K562 (cell line): ENCODE measurements at regions not wholly inside any gene's neighbourhood (a gene's known extent, or its start where the extent isn't known, plus 50 kb on each side); places are given as distances from the start of the nearest gene placed in this dataset.

ENCODE experiments used
- ATAC-seq: fragments of 200-7000 bp; cut with Tn5 transposase; 3 replicates; pipeline ENCODE4 v1.9.1; 2020; ENCODE audit warnings: moderate library complexity
- BruUV-seq: library from RNA; stranded (reverse); fragments of 400-500 nt; replicated peaks from 2 replicates; lab custom pipeline; 2021; lab: Mats Ljungman, UMichigan
- CTCF ChIA-PET: fragments of 300-600 bp; formaldehyde crosslinking; extraction: SDS; loops from one replicate; lab custom pipeline; 2021; ENCODE audit warnings: low intra/inter-chr PET ratio; lab: Yijun Ruan, JAX
- POLR2A ChIA-PET: fragments of 300-600, 350-650 bp; sonication (Branson Sonifier 250); formaldehyde crosslinking; extraction: SDS; loops from one replicate; lab custom pipeline; 2021; ENCODE audit warnings: antibody characterized with exemption, inconsistent platforms; lab: Yijun Ruan, JAX
- DNase-seq, 4 experiments: peaks; one replicate each; pipeline versions ENCODE4 v3.0.0 to v3.0.0-alpha.2; 2011 to 2018; ENCODE audit warnings: low spot score in 3 of 4, mixed read lengths in 3 of 4; ENCODE audit errors: extremely low read depth in 1 of 4
- FAIRE-seq: peaks from 2 replicates; lab custom pipeline; 2011; peaks lifted over from hg19 to GRCh38; lab: Jason Lieb, UNC
- H2AFZ ChIP-seq: 2 replicates; pipeline ENCODE4 v1.6.0; 2011; ENCODE audit warnings: low read depth, low read length, control low read depth, inconsistent platforms
- H3K27ac ChIP-seq: fragments of 200-600 bp; 3 replicates; pipeline ENCODE4 v1.8.0; 2011; ENCODE audit warnings: low read depth, mild to moderate bottlenecking, control low read depth, inconsistent platforms, low read length, moderate library complexity, mixed read lengths; ENCODE audit errors: extremely low read depth
- H3K27me3 ChIP-seq, 2 experiments: fragments of 300-600 bp in 1 of 2; 2 replicates in 1 of 2; 3 replicates in 1 of 2; pipeline versions ENCODE4 v1.6.0 to v1.8.0; 2011; ENCODE audit warnings: inconsistent platforms in 2 of 2, low read length in 2 of 2, mild to moderate bottlenecking in 1 of 2, mixed read lengths in 1 of 2, moderate library complexity in 1 of 2; ENCODE audit not compliant: control insufficient read depth in 2 of 2, insufficient read depth in 2 of 2
- H3K36me3 ChIP-seq: fragments of 300-600 bp; 3 replicates; pipeline ENCODE4 v1.8.0; 2011; ENCODE audit warnings: mild to moderate bottlenecking, low read length, inconsistent platforms; ENCODE audit not compliant: control insufficient read depth, insufficient read depth
- H3K4me1 ChIP-seq, 2 experiments: fragments of 200-600 bp in 1 of 2; replicated peaks in 1 of 2; 2 replicates in 1 of 2; 3 replicates in 1 of 2; pipeline versions ENCODE4 v1.5.1 to v1.8.0; 2011; ENCODE audit warnings: inconsistent platforms in 2 of 2, low read length in 2 of 2, mild to moderate bottlenecking in 1 of 2, mixed read lengths in 1 of 2, moderate library complexity in 1 of 2; ENCODE audit not compliant: control insufficient read depth in 2 of 2, insufficient read depth in 2 of 2
- H3K4me2 ChIP-seq: 2 replicates; pipeline ENCODE4 v1.6.1; 2011; ENCODE audit warnings: low read length, control low read depth, inconsistent platforms, mixed read lengths; ENCODE audit not compliant: insufficient read depth
- H3K4me3 ChIP-seq: fragments of 200-600 bp; sonication (generic), shearing (Covaris generic); 2 replicates; pipeline ENCODE4 v1.5.1; 2016; ENCODE audit warnings: control low read depth, inconsistent platforms
- H3K79me2 ChIP-seq: fragments of 200-600 bp; 3 replicates; pipeline ENCODE4 v1.8.0; 2011; ENCODE audit warnings: low read length, inconsistent platforms; ENCODE audit not compliant: control insufficient read depth, insufficient read depth
- H3K9ac ChIP-seq, 2 experiments: 2 replicates each; pipeline versions ENCODE4 v1.6.0 to v1.6.1; 2011; ENCODE audit warnings: low read depth in 2 of 2, low read length in 2 of 2, control low read depth in 1 of 2, inconsistent platforms in 1 of 2, mild to moderate bottlenecking in 1 of 2, mixed read lengths in 1 of 2; ENCODE audit not compliant: insufficient read depth in 1 of 2
- H3K9me1 ChIP-seq: one replicate; pipeline ENCODE4 v1.6.0; 2011; ENCODE audit warnings: inconsistent platforms, mild to moderate bottlenecking, low read length, moderate library complexity; ENCODE audit not compliant: control insufficient read depth, insufficient read depth
- H3K9me3 ChIP-seq: replicated peaks from 2 replicates; pipeline ENCODE4 v1.5.1; 2011; ENCODE audit warnings: low read depth, low read length, inconsistent platforms; ENCODE audit not compliant: control insufficient read depth, insufficient read depth
- H4K20me1 ChIP-seq: replicated peaks from 2 replicates; pipeline ENCODE4 v1.6.1; 2011; ENCODE audit warnings: low read length, inconsistent platforms, mixed read lengths; ENCODE audit not compliant: control insufficient read depth, insufficient read depth
- CBX2 ChIP-seq: fragments of 200-600 bp; sonication (generic); IDR thresholded peaks from one replicate; pipeline ENCODE4 v1.6.1; 2012; ENCODE audit warnings: mild to moderate bottlenecking, low read length, inconsistent platforms; ENCODE audit not compliant: insufficient read depth, poor library complexity, severe bottlenecking
- GTF2E2 ChIP-seq: fragments of 200-800 bp; sonication (Bioruptor generic); IDR thresholded peaks from 2 replicates; pipeline ENCODE4 v1.6.1; 2016; ENCODE audit warnings: missing genetic modification characterization, missing compliant biosample characterization
- MTA2 ChIP-seq: fragments of 450-650 bp; IDR thresholded peaks from 2 replicates; pipeline ENCODE4 v1.6.1; 2016; ENCODE audit warnings: low read depth
- NFIC ChIP-seq: fragments of 450-650 bp; IDR thresholded peaks from 2 replicates; pipeline ENCODE4 v1.6.1; 2017; ENCODE audit warnings: mild to moderate bottlenecking, inconsistent platforms
- NRF1 ChIP-seq, 2 experiments: fragments of 450-650 bp; IDR thresholded peaks in 1 of 2; conservative IDR thresholded peaks in 1 of 2; 2 replicates each; pipeline ENCODE4 v1.6.1; 2014; ENCODE audit warnings: mild to moderate bottlenecking in 2 of 2
- PTBP1 ChIP-seq: fragments of 200-400 bp; formaldehyde crosslinking; IDR thresholded peaks from 2 replicates; pipeline ENCODE4 v1.6.1; 2017; ENCODE audit warnings: low read depth, low read length
- RBM39 ChIP-seq: fragments of 200-400 bp; formaldehyde crosslinking; optimal IDR thresholded peaks from 2 replicates; pipeline ENCODE3; 2018; ENCODE audit warnings: low read depth, low read length
- SIRT6 ChIP-seq: IDR thresholded peaks from one replicate; pipeline ENCODE4 v1.6.1; 2012; ENCODE audit warnings: low read depth, mild to moderate bottlenecking, control low read depth, inconsistent platforms, low read length, moderate library complexity
- SMAD1 ChIP-seq: fragments of 150-350 bp; IDR thresholded peaks from 2 replicates; pipeline ENCODE4 v1.6.1; 2014; ENCODE audit warnings: low read length, low read depth; ENCODE audit not compliant: partially characterized antibody
- TBL1XR1 ChIP-seq, 2 experiments: IDR thresholded peaks; 2 replicates each; pipeline ENCODE4 v1.6.1; 2012; ENCODE audit warnings: improper control_type of control experiment in 2 of 2, low read length in 2 of 2, mild to moderate bottlenecking in 1 of 2
- TCF7L2 ChIP-seq: fragments of 150-350 bp; IDR thresholded peaks from 2 replicates; pipeline ENCODE4 v1.6.1; 2016; ENCODE audit warnings: low read depth, mild to moderate bottlenecking, low read length, moderate library complexity
- TCFL5 ChIP-seq: fragments of 250-450 bp; sonication (Bioruptor Pico); conservative IDR thresholded peaks from 2 replicates; pipeline ENCODE4 v1.6.1; 2021; ENCODE audit warnings: mild to moderate bottlenecking, moderate library complexity, matching md5 sums
- ZNF384 ChIP-seq: IDR thresholded peaks from 2 replicates; pipeline ENCODE4 v1.6.1; 2012; ENCODE audit warnings: low read depth, low read length, improper control_type of control experiment
- WGBS: fragments of 100-300 bp; shearing (Covaris generic); methylation state at CpG from one replicate; pipeline ENCODE4 v1.1.6; 2016; ENCODE audit warnings: low coverage, mixed read lengths; ENCODE audit not compliant: insufficient coverage; ENCODE audit errors: missing lambda C conversion rate; 5-methylcytosine and 5-hydroxymethylcytosine counted together
- in situ Hi-C: fragments of 300-500 bp; cut with MboI; formaldehyde crosslinking; loops from 4 replicates; pipeline ENCODE4 v1.15.0; 2018; ENCODE audit warnings: inconsistent platforms, mixed read lengths
- intact Hi-C: fragments of 100-400 bp; cut with micrococcal nuclease; formaldehyde crosslinking; loops from 2 replicates; pipeline ENCODE4 v1.14.2; 2022
- TF ChIP-seq, protein P1 (sequence below): fragments of 450-650 bp; formaldehyde crosslinking; IDR thresholded peaks from 2 replicates; pipeline ENCODE4 v1.4.0; 2020; ENCODE audit warnings: mild to moderate bottlenecking
- TF ChIP-seq, protein P2 (sequence below): sonication (generic); formaldehyde crosslinking; IDR thresholded peaks from 2 replicates; pipeline ENCODE4 v1.8.1; 2023; ENCODE audit warnings: mild to moderate bottlenecking, missing genetic modification reagents

DNA sequence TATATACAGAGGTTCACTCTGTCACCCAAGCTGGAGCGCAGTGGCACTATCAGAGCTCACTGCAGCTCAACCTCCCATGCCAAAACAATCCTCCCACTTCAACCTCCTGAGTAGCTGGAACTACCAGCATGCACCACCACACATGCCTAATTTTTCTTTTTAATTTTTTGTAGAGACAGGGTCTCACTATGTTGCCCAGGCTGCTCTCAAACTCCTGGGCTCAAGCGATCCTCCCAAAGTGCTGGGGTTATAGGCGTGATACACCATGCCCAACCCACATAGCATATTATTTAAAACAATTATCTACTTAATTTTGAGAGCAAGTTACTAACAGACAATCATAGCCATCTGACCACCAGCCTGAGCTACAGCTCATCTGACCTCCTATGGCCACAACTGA is 459.9 kb upstream of the JARID2 start:
- FAIRE-seq: no peak
- in situ Hi-C loops: no loop called here
- ATAC-seq: no peak
- H2AFZ ChIP-seq: no peak overlapping the region
- 81% methylated on average over 3 of the region's 3 CpGs for WGBS
- peaks cover 0 to 9% of the 10 kb centered on the region in 2 experiments; a peak in 4 of 5 replicates for H3K4me1 ChIP-seq
- ChIA-PET POLR2A (interaction anchor here (1.6 kb wide), 1 partner anchor 10 kb away, joined by 4 read pairs; no protein-coding TSS in a partner anchor), CTCF (no interaction called here)
- no peaks in the 10 kb centered on the region for H3K9me3 ChIP-seq
- no peaks in the 10 kb centered on the region for H3K36me3 ChIP-seq
- no peak overlapping the region for H3K27ac ChIP-seq
- no peaks in the 10 kb centered on the region for H3K9me1 ChIP-seq
- no peak overlapping the region for H3K4me3 ChIP-seq
- no peaks in the 10 kb centered on the region for H3K27me3 ChIP-seq
- intact Hi-C loops: no loop called here
- no peak overlapping the region for H3K9ac ChIP-seq
- no peak for TF ChIP-seq TBL1XR1 (IDR thresholded peaks at IDR 0.05; ENCODE audit: low read length in 2 of 2)
- TF ChIP-seq GTF2E2: no peak
- TF ChIP-seq MTA2: no peak
- TF ChIP-seq, all 486 proteins: peak for 0
- Histone ChIP-seq H3K79me2 (no peaks in the 10 kb centered on the region), H4K20me1 (no peaks in the 10 kb centered on the region), H3K4me2 (no peak overlapping the region)
- DNase-seq: no peak
- no TSS peak for BruUV-seq

DNA sequence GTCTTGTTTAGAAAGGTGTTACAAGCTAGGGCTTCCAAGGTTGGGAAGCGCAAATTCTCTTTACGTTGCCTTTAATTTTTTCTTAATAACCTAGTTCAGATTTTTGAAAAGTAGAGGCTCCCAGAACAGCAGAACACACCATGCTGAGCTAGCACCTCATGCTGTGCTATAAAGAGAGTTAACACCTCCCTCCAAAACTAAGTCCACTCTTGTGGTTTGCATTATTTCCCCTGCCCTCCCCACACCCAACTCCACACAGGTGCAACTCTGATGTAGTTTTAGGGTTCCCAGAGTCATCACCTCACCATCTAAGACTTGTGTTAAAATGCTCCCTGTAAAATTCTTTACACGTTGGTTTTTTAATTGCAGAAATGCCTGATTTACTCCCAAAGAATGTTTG is 459.4 kb upstream of the JARID2 start:
- Histone ChIP-seq H3K4me2 (no peak overlapping the region), H3K79me2 (no peaks in the 10 kb centered on the region), H3K27me3 (no peaks in the 10 kb centered on the region), H3K4me3 (no peak overlapping the region), H3K9me3 (no peaks in the 10 kb centered on the region), H3K27ac (no peak overlapping the region), H3K4me1 (peaks cover 0 to 9% of the 10 kb centered on the region in 2 experiments; a peak in 4 of 5 replicates), H4K20me1 (no peaks in the 10 kb centered on the region), H3K9me1 (no peaks in the 10 kb centered on the region), H3K9ac (no peak overlapping the region), H3K36me3 (no peaks in the 10 kb centered on the region), H2AFZ (no peak overlapping the region)
- in situ Hi-C loops (no loop called here), intact Hi-C loops (no loop called here)
- ChIA-PET POLR2A (interaction anchor here (0.6 kb wide), 1 partner anchor 60 kb away, joined by 5 read pairs; no protein-coding TSS in a partner anchor), CTCF (no interaction called here)
- FAIRE-seq: no peak
- no peak for DNase-seq
- no TSS peak for BruUV-seq
- WGBS: 55% methylated on average over 3 of the region's 3 CpGs
- no peak for ATAC-seq
- TF ChIP-seq, protein P1, sequence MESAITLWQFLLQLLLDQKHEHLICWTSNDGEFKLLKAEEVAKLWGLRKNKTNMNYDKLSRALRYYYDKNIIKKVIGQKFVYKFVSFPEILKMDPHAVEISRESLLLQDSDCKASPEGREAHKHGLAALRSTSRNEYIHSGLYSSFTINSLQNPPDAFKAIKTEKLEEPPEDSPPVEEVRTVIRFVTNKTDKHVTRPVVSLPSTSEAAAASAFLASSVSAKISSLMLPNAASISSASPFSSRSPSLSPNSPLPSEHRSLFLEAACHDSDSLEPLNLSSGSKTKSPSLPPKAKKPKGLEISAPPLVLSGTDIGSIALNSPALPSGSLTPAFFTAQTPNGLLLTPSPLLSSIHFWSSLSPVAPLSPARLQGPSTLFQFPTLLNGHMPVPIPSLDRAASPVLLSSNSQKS: no peak
- no peak for TF ChIP-seq NFIC
- TF ChIP-seq, protein P2, sequence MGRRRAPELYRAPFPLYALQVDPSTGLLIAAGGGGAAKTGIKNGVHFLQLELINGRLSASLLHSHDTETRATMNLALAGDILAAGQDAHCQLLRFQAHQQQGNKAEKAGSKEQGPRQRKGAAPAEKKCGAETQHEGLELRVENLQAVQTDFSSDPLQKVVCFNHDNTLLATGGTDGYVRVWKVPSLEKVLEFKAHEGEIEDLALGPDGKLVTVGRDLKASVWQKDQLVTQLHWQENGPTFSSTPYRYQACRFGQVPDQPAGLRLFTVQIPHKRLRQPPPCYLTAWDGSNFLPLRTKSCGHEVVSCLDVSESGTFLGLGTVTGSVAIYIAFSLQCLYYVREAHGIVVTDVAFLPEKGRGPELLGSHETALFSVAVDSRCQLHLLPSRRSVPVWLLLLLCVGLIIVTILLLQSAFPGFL (CRISPR knock-in tag): no peak
- TF ChIP-seq NRF1 (conservative IDR thresholded peaks at IDR 0.05 in 1 of 2, IDR thresholded peaks at IDR 0.05 in 1 of 2): no peak
- TF ChIP-seq SIRT6: no peak
- TF ChIP-seq SMAD1: no peak
- TF ChIP-seq RBM39: no peak
- no peak for TF ChIP-seq TCF7L2
- no peak for TF ChIP-seq CBX2
- no peak for TF ChIP-seq ZNF384
- no peak for TF ChIP-seq TCFL5 (CRISPR knock-in tag)
- TF ChIP-seq PTBP1: no peak
